Posterior cingulate gyrus (tissue), 11 donors: ENCODE measurements at regions not wholly inside any gene's neighbourhood (a gene's known extent, or its start where the extent isn't known, plus 50 kb on each side); places are given as distances from the start of the nearest gene placed in this dataset.

ENCODE experiments used
- DNase-seq, 10 donors: peaks; one replicate each; pipeline versions ENCODE4 v3.0.0 to v3.0.0-alpha.2; 2020 to 2021; ENCODE audit warnings: mixed read lengths in 3 of 10
- intact Hi-C: fragments of 100-400 bp; cut with DNase I; formaldehyde crosslinking; loops from one replicate; pipeline ENCODE4 v1.15.1; 2023

DNA sequence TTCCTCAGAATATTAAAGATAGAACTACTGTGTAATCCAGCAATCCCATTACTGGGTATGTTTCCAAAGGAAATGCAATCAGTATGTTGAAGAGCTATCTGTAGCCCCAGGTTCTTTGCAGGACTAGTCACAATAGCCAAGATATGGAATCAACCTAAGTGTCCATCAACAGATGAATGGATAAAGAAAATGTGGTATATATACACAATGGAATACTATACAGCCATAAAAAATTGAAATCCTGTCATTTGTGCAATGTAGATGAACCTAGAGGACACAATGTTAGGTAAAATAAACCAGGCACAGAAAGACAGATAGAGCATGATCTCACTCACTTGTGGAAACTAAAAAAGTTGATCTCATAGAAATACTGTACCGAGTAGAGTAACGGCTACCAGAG lies 306.0 kb upstream of the MARCKS start:
- no peak for DNase-seq
- intact Hi-C loops, result no loop called here

DNA sequence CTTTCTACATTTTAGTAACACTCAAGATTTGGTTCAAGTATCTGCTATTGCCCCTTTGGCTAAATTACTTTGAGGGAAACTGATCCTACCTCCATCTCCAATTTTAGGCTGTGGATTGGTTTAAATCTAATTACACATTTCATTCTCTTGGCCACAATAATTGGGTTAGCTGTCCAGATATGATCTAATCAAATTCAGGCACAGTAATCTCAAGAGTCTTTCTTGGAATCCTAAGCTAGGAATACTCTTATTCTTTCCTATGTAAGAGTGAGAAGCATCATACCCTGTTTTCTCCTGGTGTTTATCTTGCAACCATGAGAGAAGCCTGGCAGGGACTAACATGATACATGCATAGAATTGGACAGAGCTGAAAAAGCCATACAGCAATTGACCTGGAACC lies 300.4 kb upstream of the MARCKS start:
- no peak for DNase-seq
- intact Hi-C loops, result no loop called here

DNA sequence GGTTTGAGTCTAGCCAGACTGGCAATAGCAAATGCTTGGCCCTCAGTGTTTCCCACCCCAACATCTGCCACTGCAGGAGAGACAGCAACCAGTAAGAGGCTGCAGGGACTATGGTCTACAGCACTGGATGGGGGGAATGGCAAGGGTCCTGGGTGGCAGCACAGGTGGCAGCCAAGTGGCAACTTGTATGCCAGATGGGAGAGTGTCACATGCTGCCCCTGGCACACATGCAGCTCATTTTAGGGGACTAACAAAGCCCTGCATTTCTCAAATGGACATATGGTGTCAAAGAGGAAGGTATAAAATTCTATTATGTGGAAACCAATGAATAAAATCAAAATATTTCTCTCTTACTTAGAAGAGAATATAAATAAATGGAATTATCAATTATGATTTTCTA lies 298.7 kb upstream of the MARCKS start:
- DNase-seq, result no peak

DNA sequence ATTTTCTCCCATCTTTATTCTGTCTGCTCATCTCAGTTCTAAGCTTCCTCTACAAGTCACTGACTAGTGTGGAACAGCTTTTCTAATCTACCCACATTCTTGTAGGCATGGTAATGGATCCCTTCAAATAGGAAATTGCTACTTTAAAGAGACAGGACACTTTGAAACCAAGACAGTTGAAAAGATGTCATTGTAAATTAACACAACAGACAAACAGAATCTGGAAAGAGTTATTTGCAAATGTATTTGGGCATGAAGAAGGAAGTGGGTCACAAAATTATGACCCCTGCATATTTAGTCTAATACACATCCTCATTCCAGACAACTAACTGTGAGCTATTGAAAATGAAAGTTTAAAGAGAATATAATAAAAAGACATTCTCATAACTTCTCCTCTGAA lies 298.2 kb upstream of the MARCKS start:
- no peak for DNase-seq
- intact Hi-C loops, result no loop called here

More for the DNA sequence above, 298.7 kb upstream of the MARCKS start:
- intact Hi-C loops, result no loop called here

DNA sequence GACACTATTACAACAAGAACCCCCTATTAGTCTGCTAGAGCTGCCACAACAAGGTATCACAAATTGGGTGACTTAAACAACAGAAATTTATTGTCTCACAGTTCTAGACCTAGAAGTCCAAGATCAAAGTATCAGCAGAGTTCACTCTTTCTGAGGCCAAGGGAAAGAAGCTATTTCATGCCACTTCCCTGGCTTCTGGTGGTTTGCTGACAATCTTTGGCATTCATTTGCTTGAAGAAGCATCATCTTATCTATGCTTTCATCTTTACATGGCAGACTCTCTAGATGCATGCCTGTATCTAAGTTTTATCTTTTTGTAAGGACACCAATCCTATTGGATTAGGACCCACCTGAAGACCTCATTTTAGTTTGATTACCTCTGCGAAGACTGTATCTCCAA lies 296.8 kb upstream of the MARCKS start:
- no peak for DNase-seq
- intact Hi-C loops, result loop anchor here (5.0 kb wide), 1 partner anchor 388 kb away; no protein-coding TSS in a partner anchor

DNA sequence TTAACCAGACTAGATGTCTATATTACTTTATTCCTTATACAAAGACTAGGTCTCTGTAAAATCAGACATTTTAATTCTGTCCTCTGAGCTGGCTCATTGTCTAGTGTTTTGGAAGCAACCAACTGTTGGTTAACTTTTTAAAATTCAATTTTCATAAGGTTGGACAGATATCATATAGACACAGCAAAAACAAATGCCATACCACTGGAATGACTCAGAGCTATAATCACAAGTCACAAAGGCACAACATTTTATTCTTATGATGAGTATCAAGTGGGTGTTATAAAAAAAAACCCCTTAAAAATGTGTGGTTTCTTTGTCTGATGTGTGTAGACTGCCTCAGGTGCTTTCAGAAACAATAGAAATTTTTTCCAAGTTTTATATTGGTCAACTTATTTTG lies 296.2 kb upstream of the MARCKS start:
- intact Hi-C loops, result loop anchor here (5.0 kb wide), 1 partner anchor 389 kb away; no protein-coding TSS in a partner anchor
- DNase-seq, result no peak

DNA sequence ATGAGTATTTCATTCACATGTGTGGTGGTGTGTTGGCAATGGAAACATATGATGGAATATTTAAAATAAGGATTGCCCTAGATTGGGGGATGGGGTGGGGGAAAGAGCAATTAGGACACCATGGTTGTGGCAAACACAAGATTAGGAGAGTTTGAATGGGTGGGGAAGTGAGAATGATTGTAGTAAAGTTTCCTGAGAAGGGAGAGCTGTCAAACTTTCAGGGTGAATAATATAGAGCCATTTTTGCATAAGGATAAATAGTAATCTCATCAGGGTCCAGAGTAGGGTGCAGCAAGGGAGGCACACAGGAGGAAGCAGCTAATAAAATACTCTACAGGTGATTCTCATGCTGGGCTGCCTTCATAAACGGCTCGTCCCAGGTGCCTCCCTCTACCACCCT lies 294.9 kb upstream of the MARCKS start:
- intact Hi-C loops, result loop anchor here (5.0 kb wide), 1 partner anchor 390 kb away; no protein-coding TSS in a partner anchor
- no peak for DNase-seq

DNA sequence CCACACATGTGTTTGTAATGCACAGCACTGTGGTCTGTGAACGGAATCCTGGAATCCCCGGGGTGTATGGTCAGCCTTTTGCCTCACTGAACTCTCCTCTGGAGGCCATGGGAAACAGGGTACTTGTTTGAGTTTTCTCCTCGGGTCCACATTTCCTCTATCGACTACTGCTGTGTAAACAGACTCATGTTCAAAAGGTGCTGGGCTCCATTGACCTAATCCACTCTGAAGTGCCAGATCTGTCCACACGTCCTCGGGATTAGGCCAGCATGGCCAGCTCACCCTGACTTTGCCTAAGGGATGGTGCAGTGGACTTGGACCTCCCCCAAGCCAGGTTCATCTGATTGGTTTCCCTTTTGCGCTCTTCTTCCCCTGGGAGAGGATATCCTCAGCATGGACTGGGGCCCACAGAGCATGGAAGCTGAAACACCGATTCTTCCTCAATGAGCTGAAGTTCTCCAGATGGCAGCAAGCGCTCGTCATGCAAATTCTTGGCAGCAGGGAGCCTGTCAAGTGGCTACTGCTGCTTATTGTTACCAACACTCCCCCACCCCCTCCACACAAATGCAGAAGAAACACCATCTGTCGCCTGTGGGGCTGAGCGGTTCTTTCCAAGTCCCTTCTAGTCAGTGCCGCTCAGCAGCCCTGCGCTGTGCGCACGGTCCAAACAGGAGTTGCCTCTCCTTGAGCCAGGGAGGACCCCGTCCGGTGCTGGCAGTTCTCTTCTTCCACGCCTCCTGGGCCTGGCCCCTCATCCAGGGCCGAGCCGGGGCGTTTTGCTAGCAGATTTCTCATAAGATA lies 292.6 kb upstream of the MARCKS start:
- intact Hi-C loops, result loop anchor here (2.0 to 5.0 kb wide), 2 partner anchors 294 to 392 kb away; no protein-coding TSS in a partner anchor

DNA sequence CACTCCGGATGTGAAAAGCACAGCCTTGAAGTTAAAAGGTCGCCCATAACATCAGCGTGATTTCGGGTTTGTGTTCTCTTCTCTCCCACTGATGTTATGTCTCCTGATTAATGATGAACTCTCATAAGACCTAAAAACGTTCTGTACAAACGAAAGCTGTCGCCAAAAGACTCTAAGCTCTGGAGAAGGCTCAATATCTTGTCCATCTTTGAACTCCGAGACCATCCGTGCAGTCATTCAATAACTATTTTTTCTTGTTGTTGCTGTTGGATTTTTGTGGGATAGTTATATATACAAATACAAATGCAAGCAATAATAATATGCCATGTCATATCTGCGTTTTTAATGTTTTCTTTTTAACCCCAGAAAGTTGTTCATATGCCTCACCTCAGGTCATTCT lies 291.8 kb upstream of the MARCKS start:
- no peak for DNase-seq
- intact Hi-C loops, result loop anchor here (2.0 kb wide), 1 partner anchor 293 kb away; no protein-coding TSS in a partner anchor

More for the DNA sequence above, 292.6 kb upstream of the MARCKS start:
- peak; percentile 66 to 96 (median 79) for DNase-seq

DNA sequence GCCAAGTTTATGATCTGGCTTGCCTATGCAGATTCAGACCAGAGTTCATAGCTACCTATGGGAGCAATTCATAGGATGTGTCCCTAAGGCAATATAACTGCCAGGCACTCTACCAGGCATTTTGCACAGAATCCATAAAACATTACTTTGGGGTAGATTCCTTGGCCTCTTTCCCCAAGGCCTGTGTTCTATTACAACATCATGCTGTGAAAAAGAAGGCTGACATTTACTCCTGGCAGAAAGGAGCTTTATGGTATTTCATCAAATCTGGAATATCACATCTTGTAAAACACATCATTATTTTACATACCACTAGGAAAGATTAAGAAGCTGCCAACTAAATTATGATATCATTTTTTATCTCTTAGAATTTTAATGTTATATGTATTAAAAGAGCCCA lies 287.0 kb upstream of the MARCKS start:
- intact Hi-C loops, result no loop called here
- DNase-seq, result no peak

DNA sequence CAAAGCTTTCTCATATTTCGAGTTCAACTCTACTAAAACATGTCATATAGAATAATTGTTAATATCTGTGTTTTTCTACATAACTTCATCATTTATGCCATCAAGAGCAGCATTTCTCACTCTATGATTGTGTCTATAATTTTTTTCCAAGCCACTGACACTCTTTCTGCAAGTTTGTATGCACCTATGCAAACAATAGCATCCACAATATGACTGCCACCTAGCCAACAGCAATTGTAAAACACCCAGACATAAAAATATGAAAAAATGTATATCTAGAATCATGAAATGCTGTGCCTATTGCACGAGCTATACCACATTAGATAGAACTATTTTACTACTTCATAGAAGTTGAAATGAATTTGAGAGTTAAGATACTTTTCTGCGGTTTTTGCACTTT lies 286.5 kb upstream of the MARCKS start:
- intact Hi-C loops, result no loop called here
- no peak for DNase-seq

DNA sequence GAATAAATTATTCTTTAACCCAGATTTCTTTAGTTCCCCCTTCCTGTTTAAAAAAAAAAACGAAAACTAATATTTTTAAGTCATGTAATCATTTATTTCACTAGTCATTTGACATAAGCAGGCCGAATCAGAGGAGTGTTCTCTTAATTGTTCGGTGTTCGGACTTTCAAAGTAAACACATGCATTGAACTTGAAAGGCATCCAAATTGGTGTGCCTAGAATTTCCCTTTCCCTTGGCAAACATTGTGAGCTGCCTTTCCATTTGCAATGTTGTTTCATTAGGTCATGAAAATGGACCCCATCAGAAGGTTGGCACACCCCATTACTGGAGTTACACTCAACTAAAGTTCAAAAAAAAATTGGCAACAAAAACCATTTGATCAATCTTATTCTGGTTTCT lies 283.0 kb upstream of the MARCKS start:
- intact Hi-C loops, result no loop called here
- DNase-seq, result no peak

DNA sequence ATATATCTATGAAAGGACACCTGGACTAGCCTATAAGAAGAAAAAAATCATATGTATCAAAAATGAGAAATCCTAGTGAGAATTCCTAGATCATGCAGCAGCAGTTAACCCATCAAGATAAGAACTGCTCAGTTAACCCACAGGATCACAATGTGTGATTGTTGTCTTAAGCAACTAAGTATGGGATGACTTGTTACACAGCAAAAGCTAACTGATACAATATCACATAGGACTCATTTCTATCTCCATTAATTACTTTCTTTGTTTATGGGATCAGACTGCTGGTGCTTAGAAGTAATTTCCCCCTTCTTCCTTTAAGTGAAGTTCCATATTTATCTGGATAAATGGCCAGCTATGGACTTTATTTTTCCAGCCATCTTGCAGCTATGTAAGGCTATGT lies 280.8 kb upstream of the MARCKS start:
- intact Hi-C loops, result no loop called here
- no peak for DNase-seq

DNA sequence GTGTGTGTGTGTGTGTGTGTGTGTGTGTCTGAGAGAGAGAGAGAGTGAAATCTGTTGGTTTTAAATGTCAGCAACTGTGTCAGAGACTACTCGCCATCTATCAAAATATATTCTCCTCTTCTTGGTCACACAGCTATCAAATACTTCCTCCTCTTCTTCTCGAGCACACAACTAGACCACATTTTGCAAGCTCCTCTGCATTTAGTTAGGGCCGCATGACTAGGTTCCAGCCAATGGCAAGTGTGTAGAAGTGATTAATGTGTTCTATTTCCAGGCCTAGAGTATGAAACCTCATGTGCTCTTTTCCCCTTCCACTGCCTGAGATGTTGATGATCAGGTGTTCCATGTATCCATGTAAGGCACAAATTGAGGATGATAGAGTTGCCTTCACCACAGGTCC lies 278.5 kb upstream of the MARCKS start:
- intact Hi-C loops, result no loop called here
- DNase-seq, result no peak

DNA sequence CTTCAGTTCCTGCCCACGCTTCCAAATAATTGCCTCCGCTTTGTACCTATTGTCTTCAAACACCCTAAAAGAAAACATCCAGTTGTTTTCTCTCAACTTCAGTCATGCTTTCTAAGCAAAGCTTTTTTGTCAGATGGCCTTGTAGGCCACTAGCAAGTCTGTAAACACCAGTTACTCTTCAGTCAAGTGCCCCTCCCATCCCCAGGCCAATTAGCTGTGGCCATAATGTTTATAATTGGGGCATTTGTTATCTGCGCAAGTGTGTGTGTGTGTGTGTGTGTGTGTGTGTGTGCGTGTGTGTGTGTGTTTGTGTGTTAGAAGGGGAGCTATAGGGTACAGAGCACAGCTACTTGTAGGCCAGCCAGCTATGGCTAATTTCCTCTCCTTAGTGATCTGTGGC lies 272.4 kb upstream of the MARCKS start:
- intact Hi-C loops, result no loop called here
- no peak for DNase-seq

DNA sequence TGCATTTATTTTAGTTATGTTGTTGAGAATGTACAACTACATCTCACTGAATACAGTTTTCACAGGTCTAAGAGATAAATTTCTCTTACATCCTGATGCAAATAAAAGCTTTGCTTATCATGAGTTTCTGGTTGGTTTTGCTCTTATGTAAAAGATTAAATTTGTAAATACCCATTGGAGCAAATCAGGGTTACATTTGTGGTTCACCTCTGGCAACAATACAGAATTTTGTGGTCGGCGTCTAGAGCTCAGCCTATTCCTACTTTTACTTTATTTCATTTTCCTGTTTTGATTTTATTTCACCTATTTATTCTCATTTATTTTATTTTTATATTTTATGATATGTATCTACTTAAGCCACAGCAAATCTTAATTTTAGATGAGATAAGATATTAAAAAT lies 271.9 kb upstream of the MARCKS start:
- DNase-seq, result no peak
- intact Hi-C loops, result no loop called here

DNA sequence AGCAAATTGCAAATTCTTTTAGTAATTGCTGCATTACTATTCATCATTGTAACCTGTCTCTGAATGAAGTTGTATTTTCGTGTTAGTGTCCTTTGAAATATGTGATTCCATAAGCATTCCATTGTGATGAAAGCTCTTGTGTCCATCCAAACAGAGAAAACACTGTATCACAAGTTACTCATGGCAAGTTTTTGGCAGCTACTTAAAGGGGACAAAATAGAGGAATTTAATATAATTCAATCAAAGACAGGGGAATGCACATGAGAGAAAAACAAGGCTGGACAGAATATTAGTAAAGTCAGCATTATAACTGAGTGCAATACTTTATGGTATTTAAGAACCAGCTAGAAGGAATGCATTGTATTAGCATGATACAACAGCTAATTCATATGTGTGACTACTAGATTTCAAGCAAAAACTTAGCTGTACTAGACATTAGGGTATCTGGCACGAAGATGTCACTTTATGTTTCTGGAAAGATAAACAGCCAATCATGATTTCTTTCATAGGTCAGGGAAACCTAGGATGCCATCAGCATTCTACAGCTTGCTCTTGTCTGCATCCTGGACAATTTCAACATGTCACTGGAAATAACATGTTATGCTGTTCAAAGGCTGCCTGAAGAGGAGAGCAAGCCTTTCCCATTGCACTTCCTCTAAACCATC lies 270.6 kb upstream of the MARCKS start:
- intact Hi-C loops, result no loop called here
- DNase-seq, result no peak

DNA sequence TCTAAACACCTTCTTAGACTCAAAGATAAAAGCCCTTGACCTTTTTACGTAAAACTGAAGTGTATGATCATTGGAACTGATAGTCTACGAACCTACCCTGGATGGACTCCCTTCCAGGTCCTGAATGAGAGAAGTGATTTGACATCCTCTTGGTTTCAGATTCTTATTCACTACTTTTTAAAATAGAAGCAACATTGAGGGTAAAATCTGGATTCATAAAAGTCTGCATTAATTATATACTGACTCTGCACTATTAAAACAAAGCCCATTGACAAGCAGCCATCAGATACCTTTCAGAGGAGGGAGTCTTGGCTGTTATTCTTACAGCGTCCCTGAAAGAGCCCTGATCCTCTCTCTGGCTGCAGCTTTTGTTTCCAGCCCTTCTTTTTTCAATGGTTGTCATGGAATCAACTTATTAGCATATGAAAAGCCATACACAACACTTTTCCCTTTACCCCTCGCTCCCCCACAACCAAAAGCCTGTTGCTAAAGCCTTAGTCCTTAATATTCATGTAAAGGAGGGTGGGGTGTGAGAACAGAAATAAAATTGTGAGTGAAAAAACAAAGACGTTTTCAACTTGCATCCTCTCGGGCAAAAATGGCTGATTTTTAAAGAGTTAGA lies 270.0 kb upstream of the MARCKS start:
- DNase-seq, result no peak
- intact Hi-C loops, result no loop called here

DNA sequence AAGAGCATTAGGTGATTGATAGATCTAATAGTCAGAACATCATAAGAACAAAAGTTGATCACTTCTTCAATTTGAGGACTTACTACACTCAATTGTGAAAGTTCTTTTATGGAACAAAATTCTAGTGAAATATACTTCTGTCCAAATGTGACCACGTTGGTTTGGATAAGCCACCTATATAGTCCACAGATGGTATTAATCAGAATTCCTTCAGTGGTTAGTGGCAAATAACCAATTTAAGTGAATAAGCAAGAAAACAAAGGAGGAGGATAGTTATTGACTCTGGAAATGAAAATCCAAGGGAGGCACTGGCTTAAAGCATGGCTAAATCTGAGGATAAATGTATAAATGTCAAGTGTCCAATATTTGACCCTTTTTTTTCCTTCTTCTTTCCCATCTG lies 268.5 kb upstream of the MARCKS start:
- DNase-seq, result no peak
- intact Hi-C loops, result no loop called here

DNA sequence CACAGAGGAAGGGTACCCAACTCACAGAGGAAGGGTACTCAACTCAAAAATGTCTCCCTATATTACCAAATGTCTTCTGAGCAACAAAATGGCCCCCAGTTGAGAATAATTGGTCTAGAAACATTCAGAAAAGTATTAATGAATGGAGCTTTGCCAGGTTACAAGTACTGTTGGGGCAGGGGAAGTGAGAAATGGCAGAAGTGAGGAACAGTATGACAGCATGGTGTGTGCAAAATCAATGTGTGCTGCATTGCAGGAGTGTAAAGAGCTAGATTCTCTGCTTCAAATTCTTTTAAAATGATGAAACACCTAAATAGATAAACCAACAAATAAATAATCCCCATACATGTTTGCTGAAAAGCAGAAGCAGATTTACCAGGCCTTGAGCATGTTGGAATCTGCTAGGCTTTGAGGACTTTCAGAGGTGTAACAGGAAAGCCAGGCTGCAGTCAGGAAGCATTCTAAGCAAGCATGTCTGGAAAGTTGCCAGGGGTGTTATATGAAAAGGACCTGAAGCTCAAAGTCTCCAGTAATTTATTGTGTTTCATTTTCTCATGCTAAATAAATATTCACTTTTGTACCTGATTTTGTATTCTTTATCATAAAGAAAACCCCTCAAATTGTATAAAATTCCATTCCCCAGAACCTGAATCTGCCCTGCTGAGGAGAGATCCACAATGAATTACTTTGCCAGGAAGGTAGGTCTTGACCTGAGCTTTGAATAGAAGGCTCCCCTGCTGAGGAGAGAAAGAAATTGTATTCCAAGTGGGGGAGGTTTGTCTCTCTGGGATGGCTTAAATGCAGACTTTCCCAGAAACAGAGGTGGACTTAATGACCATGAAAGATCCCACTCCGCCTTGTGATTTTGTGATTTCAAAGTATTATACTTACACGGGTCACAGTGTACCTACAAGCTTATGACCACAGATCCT lies 265.0 kb upstream of the MARCKS start:
- intact Hi-C loops, result no loop called here
- no peak for DNase-seq
